ENCODE measurements at regions not wholly inside any gene's neighbourhood (a gene's known extent, or its start where the extent isn't known, plus 50 kb on each side); places are given as distances from the start of the nearest gene placed in this dataset.

DNA sequence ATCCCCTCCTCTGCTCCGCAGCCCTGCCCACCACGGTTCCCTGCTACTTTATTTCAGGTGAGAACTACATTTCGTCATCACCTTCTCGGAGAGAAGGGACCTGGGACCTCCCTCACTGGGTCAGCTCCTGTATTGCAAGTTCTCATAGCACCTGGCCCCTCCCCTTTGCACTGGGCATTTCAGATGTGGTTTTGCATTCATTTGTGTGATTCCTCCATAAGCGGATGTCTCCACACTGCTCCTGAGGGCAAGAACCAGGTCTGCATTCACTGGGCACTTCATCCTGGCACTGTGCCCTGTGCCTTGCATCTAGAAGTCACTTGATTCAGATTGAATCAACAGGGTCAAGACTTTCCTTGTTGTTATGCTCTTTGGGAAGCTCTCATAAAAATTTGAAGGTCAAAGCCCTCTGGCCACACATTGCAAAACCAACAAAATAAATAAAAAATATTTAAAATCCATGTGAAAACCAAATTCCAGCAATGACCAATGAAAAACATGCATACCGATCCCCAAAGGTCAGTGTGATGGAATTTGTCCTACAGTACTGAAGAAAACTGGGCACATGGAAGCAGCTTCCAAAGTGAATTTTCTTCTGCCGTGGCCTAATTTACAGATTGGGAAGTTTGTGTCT is 89.1 kb upstream of the F13A1 start:
- no peak for TF ChIP-seq POLR2A (IDR thresholded peaks at IDR 0.05; ENCODE audit: low read depth, low read length)
- TF ChIP-seq GATA2 (IDR thresholded peaks at IDR 0.05; ENCODE audit: insufficient read depth, insufficient read length, low read depth, low read length): no peak
- TF ChIP-seq, protein P1, sequence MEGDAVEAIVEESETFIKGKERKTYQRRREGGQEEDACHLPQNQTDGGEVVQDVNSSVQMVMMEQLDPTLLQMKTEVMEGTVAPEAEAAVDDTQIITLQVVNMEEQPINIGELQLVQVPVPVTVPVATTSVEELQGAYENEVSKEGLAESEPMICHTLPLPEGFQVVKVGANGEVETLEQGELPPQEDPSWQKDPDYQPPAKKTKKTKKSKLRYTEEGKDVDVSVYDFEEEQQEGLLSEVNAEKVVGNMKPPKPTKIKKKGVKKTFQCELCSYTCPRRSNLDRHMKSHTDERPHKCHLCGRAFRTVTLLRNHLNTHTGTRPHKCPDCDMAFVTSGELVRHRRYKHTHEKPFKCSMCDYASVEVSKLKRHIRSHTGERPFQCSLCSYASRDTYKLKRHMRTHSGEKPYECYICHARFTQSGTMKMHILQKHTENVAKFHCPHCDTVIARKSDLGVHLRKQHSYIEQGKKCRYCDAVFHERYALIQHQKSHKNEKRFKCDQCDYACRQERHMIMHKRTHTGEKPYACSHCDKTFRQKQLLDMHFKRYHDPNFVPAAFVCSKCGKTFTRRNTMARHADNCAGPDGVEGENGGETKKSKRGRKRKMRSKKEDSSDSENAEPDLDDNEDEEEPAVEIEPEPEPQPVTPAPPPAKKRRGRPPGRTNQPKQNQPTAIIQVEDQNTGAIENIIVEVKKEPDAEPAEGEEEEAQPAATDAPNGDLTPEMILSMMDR (IDR thresholded peaks at IDR 0.05; ENCODE audit: extremely low read depth in 1 of 2, insufficient read depth in 1 of 2, low read depth in 1 of 2, low read length in 2 of 2): no peak
- TF ChIP-seq JUN (IDR thresholded peaks at IDR 0.05; ENCODE audit: borderline replicate concordance, insufficient read depth, insufficient read length, low read depth): no peak
- Histone ChIP-seq H3K9ac (replicated peaks; ENCODE audit: extremely low read depth, insufficient read depth, low read length) (no peak overlapping the region), H3K79me2 (ENCODE audit: control insufficient read depth, insufficient read depth, low read length) (no peaks in the 10 kb centered on the region), H3K27ac (ENCODE audit: insufficient read depth, low read depth, low read length) (no peak overlapping the region), H3K4me3 (replicated peaks in 1 of 3; ENCODE audit: insufficient read depth in 1 of 3, low read depth in 1 of 3, low read length in 3 of 3) (no peak overlapping the region), H4K20me1 (replicated peaks; ENCODE audit: control insufficient read depth, extremely low read depth, insufficient read depth, low read length) (no peaks in the 10 kb centered on the region), H3K4me1 (ENCODE audit: control insufficient read depth, extremely low read depth, insufficient read depth, low read length) (no peaks in the 10 kb centered on the region), H3K4me2 (ENCODE audit: insufficient read depth, low read length) (no peak overlapping the region), H2AFZ (ENCODE audit: low read depth, low read length) (no peak overlapping the region), H3K27me3 (ENCODE audit: control insufficient read depth in 2 of 2, insufficient read depth in 2 of 2, low read length in 2 of 2) (no peaks in the 10 kb centered on the region), H3K9me3 (replicated peaks; ENCODE audit: control insufficient read depth, insufficient read depth, low read length) (peaks cover 4% of the 10 kb centered on the region), H3K9me1 (replicated peaks; ENCODE audit: control insufficient read depth, extremely low read depth, insufficient read depth, low read length) (no peaks in the 10 kb centered on the region), H3K36me3 (ENCODE audit: control insufficient read depth in 2 of 2, extremely low read depth in 1 of 2, insufficient read depth in 2 of 2, low read length in 2 of 2) (no peaks in the 10 kb centered on the region)
- no peak for DNase-seq (ENCODE audit: low read depth, low spot score)
- POLR2A ChIA-PET: no interaction called here
- CTCF ChIA-PET: no interaction called here
- intact Hi-C loops (cut with micrococcal nuclease) (no loop called here), dilution Hi-C loops (cut with MboI; ENCODE audit: extremely low pct_ligation_motif_present, low sequenced_read_pairs) (no loop called here)
- no peak for FAIRE-seq
- no TSS peak for BruUV-seq (replicated peaks)

DNA sequence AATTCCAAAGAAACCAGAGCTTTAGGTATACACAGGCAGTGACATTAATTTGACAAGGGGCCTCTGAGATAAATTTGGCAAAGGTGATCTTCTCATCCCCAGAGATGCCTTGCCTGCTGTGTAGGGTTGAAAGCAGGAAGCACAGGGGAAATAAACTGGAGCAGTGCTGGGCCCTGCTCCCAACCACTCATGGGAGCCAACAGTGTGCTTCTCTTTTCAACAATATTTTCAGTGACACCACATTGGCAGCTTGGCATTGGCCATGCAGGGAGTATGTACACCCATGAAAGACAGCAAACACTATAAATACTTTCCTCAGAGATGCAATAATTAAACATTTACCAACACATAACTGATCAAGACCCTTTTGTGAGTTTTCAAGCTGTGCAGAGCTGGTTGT is 90.7 kb upstream of the F13A1 start:
- CTCF ChIA-PET: no interaction called here
- no peak overlapping the region for H3K9ac ChIP-seq (replicated peaks; ENCODE audit: extremely low read depth, insufficient read depth, low read length)

More for the DNA sequence above, 90.7 kb upstream of the F13A1 start:
- no peak for TF ChIP-seq POLR2A (IDR thresholded peaks at IDR 0.05; ENCODE audit: low read depth, low read length)
- TF ChIP-seq POLR2AphosphoS5 (IDR thresholded peaks at IDR 0.05; ENCODE audit: insufficient read depth, low read depth, low read length): no peak
- TF ChIP-seq EZH2 (IDR thresholded peaks at IDR 0.05; ENCODE audit: borderline replicate concordance, low read depth, low read length, severe bottlenecking): no peak
- TF ChIP-seq MYC (IDR thresholded peaks at IDR 0.05; ENCODE audit: low read depth, low read length): no peak
- no peak for TF ChIP-seq GATA2 (IDR thresholded peaks at IDR 0.05; ENCODE audit: insufficient read depth, insufficient read length, low read depth, low read length)
- TF ChIP-seq, protein P1 (IDR thresholded peaks at IDR 0.05; ENCODE audit: extremely low read depth in 1 of 2, insufficient read depth in 1 of 2, low read depth in 1 of 2, low read length in 2 of 2): no peak
- no peak for TF ChIP-seq JUN (IDR thresholded peaks at IDR 0.05; ENCODE audit: borderline replicate concordance, insufficient read depth, insufficient read length, low read depth)
- TF ChIP-seq, protein P2, sequence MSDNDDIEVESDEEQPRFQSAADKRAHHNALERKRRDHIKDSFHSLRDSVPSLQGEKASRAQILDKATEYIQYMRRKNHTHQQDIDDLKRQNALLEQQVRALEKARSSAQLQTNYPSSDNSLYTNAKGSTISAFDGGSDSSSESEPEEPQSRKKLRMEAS (IDR thresholded peaks at IDR 0.05; ENCODE audit: insufficient read depth, insufficient read length): no peak
- TF ChIP-seq FOS (IDR thresholded peaks at IDR 0.05; ENCODE audit: borderline replicate concordance, insufficient read depth, low read length): no peak
- dilution Hi-C loops (cut with MboI; ENCODE audit: extremely low pct_ligation_motif_present, low sequenced_read_pairs): no loop called here
- POLR2A ChIA-PET: no interaction called here
- H3K4me1 ChIP-seq (ENCODE audit: control insufficient read depth, extremely low read depth, insufficient read depth, low read length): no peaks in the 10 kb centered on the region
- H4K20me1 ChIP-seq (replicated peaks; ENCODE audit: control insufficient read depth, extremely low read depth, insufficient read depth, low read length): no peaks in the 10 kb centered on the region
- H3K27me3 ChIP-seq (ENCODE audit: control insufficient read depth in 2 of 2, insufficient read depth in 2 of 2, low read length in 2 of 2): no peaks in the 10 kb centered on the region
- FAIRE-seq (no peak), DNase-seq (ENCODE audit: low read depth, low spot score) (no peak)
- H3K9me3 ChIP-seq (replicated peaks; ENCODE audit: control insufficient read depth, insufficient read depth, low read length): peaks cover 4% of the 10 kb centered on the region
- BruUV-seq (replicated peaks): no TSS peak
- intact Hi-C loops (cut with micrococcal nuclease): no loop called here
- H3K36me3 ChIP-seq (ENCODE audit: control insufficient read depth in 2 of 2, extremely low read depth in 1 of 2, insufficient read depth in 2 of 2, low read length in 2 of 2): no peaks in the 10 kb centered on the region
- no peak overlapping the region for H3K4me3 ChIP-seq (replicated peaks in 1 of 3; ENCODE audit: insufficient read depth in 1 of 3, low read depth in 1 of 3, low read length in 3 of 3)
- H3K9me1 ChIP-seq (replicated peaks; ENCODE audit: control insufficient read depth, extremely low read depth, insufficient read depth, low read length): no peaks in the 10 kb centered on the region
- H3K27ac ChIP-seq (ENCODE audit: insufficient read depth, low read depth, low read length): no peak overlapping the region
- no peaks in the 10 kb centered on the region for H3K79me2 ChIP-seq (ENCODE audit: control insufficient read depth, insufficient read depth, low read length)
- H3K4me2 ChIP-seq (ENCODE audit: insufficient read depth, low read length): no peak overlapping the region
- no peak overlapping the region for H2AFZ ChIP-seq (ENCODE audit: low read depth, low read length)

All from endothelial cell of umbilical vein (primary cell).